ENCODE measurements at regions not wholly inside any gene's neighbourhood (a gene's known extent, or its start where the extent isn't known, plus 50 kb on each side); places are given as distances from the start of the nearest gene placed in this dataset.

DNA sequence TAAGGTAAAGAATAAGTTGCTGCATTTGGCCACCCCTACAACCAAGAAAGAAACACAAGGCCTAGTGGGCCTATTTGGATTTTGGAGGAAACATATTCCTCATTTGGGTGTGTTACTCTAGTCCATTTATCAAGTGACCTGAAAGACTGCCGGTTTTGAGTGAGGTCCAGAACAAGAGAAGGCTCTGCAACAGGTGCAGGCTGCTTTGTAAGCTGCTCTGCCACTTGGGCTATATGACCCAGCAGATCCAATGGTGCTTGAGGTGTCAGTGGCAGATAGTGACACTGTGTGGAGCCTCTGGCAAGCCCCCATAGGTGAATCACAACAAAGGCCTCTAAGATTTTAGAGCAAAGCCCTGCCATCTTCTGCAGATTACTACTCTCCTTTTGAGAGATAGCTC is 491.3 kb downstream of the TAFA4 start:
- TF ChIP-seq, protein P1, sequence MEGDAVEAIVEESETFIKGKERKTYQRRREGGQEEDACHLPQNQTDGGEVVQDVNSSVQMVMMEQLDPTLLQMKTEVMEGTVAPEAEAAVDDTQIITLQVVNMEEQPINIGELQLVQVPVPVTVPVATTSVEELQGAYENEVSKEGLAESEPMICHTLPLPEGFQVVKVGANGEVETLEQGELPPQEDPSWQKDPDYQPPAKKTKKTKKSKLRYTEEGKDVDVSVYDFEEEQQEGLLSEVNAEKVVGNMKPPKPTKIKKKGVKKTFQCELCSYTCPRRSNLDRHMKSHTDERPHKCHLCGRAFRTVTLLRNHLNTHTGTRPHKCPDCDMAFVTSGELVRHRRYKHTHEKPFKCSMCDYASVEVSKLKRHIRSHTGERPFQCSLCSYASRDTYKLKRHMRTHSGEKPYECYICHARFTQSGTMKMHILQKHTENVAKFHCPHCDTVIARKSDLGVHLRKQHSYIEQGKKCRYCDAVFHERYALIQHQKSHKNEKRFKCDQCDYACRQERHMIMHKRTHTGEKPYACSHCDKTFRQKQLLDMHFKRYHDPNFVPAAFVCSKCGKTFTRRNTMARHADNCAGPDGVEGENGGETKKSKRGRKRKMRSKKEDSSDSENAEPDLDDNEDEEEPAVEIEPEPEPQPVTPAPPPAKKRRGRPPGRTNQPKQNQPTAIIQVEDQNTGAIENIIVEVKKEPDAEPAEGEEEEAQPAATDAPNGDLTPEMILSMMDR (IDR thresholded peaks at IDR 0.05): no peak
- TF ChIP-seq POLR2A (IDR thresholded peaks at IDR 0.05): no peak
